DOHH2 (cell line): ENCODE measurements at regions not wholly inside any gene's neighbourhood (a gene's known extent, or its start where the extent isn't known, plus 50 kb on each side); places are given as distances from the start of the nearest gene placed in this dataset.

Experiments used
- H3F3A ChIP-seq: fragments of 200-600 bp; sonication (generic), shearing (Covaris generic); 2 replicates; pipeline ENCODE4 v1.6.0; 2016; ENCODE audit warnings: antibody characterized with exemption, mild to moderate bottlenecking; ENCODE audit not compliant: control insufficient read depth, insufficient read depth
- H3K27ac ChIP-seq: fragments of 200-600 bp; sonication (generic); 2 replicates; pipeline ENCODE4 v1.5.1; 2014; ENCODE audit warnings: low read depth, mild to moderate bottlenecking, low read length, moderate library complexity
- H3K27me3 ChIP-seq: fragments of 200-600 bp; sonication (generic); 2 replicates; pipeline ENCODE4 v1.6.1; 2014; ENCODE audit warnings: mild to moderate bottlenecking, low read length, mixed read lengths; ENCODE audit not compliant: control insufficient read depth
- H3K36me3 ChIP-seq: fragments of 200-600 bp; sonication (generic); 2 replicates; pipeline ENCODE4 v1.6.1; 2014; ENCODE audit warnings: mild to moderate bottlenecking, low read length, moderate library complexity, mixed read lengths; ENCODE audit not compliant: control insufficient read depth
- H3K4me1 ChIP-seq: fragments of 200-600 bp; sonication (generic); 2 replicates; pipeline ENCODE4 v1.6.1; 2014; ENCODE audit warnings: mild to moderate bottlenecking, low read length, mixed read lengths; ENCODE audit not compliant: control insufficient read depth
- H3K4me2 ChIP-seq: fragments of 200-600 bp; sonication (generic); 2 replicates; pipeline ENCODE4 v1.6.0; 2014; ENCODE audit warnings: mild to moderate bottlenecking, low read length, moderate library complexity
- H3K4me3 ChIP-seq: fragments of 200-600 bp; sonication (generic); 2 replicates; pipeline ENCODE4 v1.5.1; 2014; ENCODE audit warnings: mild to moderate bottlenecking, low read length, mixed read lengths
- H3K79me2 ChIP-seq: fragments of 200-600 bp; sonication (generic); 2 replicates; pipeline ENCODE4 v1.6.1; 2014; ENCODE audit warnings: mild to moderate bottlenecking, low read length, mixed read lengths; ENCODE audit not compliant: control insufficient read depth
- H3K9me2 ChIP-seq: fragments of 200-600 bp; sonication (generic); replicated peaks from 2 replicates; pipeline ENCODE4 v1.6.1; 2014; ENCODE audit warnings: mild to moderate bottlenecking, low read length, mixed read lengths; ENCODE audit not compliant: control insufficient read depth
- H3K9me3 ChIP-seq: fragments of 200-600 bp; sonication (generic); 2 replicates; pipeline ENCODE4 v1.6.1; 2014; ENCODE audit warnings: antibody characterized with exemption, low read length, mixed read lengths; ENCODE audit not compliant: control insufficient read depth, insufficient read depth
- H4K20me1 ChIP-seq: fragments of 200-600 bp; sonication (generic); 2 replicates; pipeline ENCODE4 v1.6.0; 2014; ENCODE audit warnings: low read depth, mild to moderate bottlenecking, antibody characterized with exemption, low read length, moderate library complexity; ENCODE audit not compliant: control insufficient read depth, insufficient read depth
- EZH2phosphoT487 ChIP-seq: fragments of 200-600 bp; sonication (generic); IDR thresholded peaks from 2 replicates; pipeline ENCODE4 v1.6.1; 2017; ENCODE audit warnings: borderline replicate concordance, mild to moderate bottlenecking, antibody characterized with exemption, low read length, moderate library complexity, mixed read lengths
- TF ChIP-seq, protein P1 (sequence below): fragments of 200-600 bp; sonication (generic); IDR thresholded peaks from one replicate; pipeline ENCODE4 v1.5.1; 2014; ENCODE audit warnings: antibody characterized with exemption, mild to moderate bottlenecking, low read depth, low read length; ENCODE audit not compliant: poor library complexity, severe bottlenecking

DNA sequence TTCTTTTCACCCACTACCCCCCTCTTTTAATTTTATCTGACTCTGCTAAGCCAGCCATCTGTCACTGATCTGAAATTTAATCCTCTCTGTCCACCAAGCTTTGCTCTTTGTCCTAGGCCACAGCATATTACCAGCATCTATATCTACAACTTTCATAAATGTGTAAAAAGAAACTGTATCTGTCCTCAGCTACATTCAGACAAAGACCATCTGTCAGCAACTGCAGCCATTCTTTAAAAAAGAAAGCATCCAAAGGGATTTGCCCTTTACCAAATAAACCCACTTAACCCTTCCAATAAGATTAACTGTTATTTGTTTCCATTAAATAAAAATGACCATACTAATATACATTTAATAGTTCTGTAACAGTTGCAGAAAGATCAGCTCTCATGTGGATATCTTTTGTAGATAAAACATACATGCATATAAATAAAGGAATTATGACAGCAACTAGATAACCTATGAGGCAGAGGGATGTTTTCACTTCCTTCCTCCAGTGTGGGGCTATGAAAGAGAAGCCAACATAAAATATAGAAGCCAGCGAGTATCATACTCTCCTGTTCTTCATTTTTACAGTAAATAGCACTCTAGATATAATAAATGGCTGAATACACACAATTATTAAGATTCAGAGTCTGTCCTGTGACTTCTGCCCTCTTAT, 602.5 kb upstream of the SALL1 start:
- H3K4me1 ChIP-seq = no peaks in the 10 kb centered on the region
- H3K4me3 ChIP-seq = no peak overlapping the region
- no peaks in the 10 kb centered on the region for H3K9me2 ChIP-seq
- H4K20me1 ChIP-seq = no peaks in the 10 kb centered on the region
- TF ChIP-seq, protein P1, sequence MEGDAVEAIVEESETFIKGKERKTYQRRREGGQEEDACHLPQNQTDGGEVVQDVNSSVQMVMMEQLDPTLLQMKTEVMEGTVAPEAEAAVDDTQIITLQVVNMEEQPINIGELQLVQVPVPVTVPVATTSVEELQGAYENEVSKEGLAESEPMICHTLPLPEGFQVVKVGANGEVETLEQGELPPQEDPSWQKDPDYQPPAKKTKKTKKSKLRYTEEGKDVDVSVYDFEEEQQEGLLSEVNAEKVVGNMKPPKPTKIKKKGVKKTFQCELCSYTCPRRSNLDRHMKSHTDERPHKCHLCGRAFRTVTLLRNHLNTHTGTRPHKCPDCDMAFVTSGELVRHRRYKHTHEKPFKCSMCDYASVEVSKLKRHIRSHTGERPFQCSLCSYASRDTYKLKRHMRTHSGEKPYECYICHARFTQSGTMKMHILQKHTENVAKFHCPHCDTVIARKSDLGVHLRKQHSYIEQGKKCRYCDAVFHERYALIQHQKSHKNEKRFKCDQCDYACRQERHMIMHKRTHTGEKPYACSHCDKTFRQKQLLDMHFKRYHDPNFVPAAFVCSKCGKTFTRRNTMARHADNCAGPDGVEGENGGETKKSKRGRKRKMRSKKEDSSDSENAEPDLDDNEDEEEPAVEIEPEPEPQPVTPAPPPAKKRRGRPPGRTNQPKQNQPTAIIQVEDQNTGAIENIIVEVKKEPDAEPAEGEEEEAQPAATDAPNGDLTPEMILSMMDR = no peak
- TF ChIP-seq EZH2phosphoT487 = no peak
- no peak overlapping the region for H3K4me2 ChIP-seq
- H3K27ac ChIP-seq = no peak overlapping the region
- no peaks in the 10 kb centered on the region for H3K36me3 ChIP-seq
- H3K27me3 ChIP-seq = no peaks in the 10 kb centered on the region
- no peaks in the 10 kb centered on the region for H3F3A ChIP-seq
- H3K79me2 ChIP-seq = no peaks in the 10 kb centered on the region
- no peaks in the 10 kb centered on the region for H3K9me3 ChIP-seq

DNA sequence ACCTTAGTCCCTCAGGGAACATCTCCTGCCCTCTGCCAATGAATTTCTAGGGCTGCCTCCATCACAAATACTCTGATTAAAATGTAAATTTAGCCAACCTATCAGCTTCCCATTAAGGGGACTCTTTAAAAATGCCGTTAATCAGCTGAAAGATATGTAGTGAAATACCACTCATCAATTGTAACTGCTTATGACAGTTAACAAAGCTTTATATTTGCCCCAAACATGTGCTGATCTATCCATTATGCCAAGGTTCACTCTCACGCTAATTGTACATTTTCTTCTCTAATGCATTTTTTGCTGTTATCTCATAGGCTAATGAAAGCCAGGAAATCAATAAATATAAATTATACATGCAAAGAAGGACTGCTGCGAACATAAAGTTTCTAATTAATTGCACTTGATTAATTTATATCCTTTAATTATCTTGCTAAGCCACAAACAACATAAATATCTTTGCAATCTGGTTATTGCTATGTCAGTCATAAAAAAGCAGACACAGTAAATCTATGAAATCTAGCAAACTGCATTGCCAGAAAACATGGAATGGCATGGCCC, 601.4 kb upstream of the SALL1 start:
- no peaks in the 10 kb centered on the region for H3K9me2 ChIP-seq
- no peak overlapping the region for H3K4me2 ChIP-seq
- TF ChIP-seq EZH2phosphoT487 = no peak
- TF ChIP-seq, protein P1 = no peak
- H3K27me3 ChIP-seq = no peaks in the 10 kb centered on the region
- H4K20me1 ChIP-seq = no peaks in the 10 kb centered on the region
- H3K9me3 ChIP-seq = no peaks in the 10 kb centered on the region
- H3K79me2 ChIP-seq = no peaks in the 10 kb centered on the region
- no peaks in the 10 kb centered on the region for H3K4me1 ChIP-seq
- H3F3A ChIP-seq = no peaks in the 10 kb centered on the region
- H3K36me3 ChIP-seq = no peaks in the 10 kb centered on the region
- no peak overlapping the region for H3K27ac ChIP-seq
- no peak overlapping the region for H3K4me3 ChIP-seq

GRCh38 chr16:51747329-51747728, 596.3 kb upstream of the SALL1 start:
- no peaks in the 10 kb centered on the region for H3K79me2 ChIP-seq
- TF ChIP-seq EZH2phosphoT487 = no peak
- TF ChIP-seq, protein P1 = no peak
- H3K4me3 ChIP-seq = no peak overlapping the region
- H3K27me3 ChIP-seq = no peaks in the 10 kb centered on the region
- no peaks in the 10 kb centered on the region for H4K20me1 ChIP-seq
- no peak overlapping the region for H3K4me2 ChIP-seq
- H3F3A ChIP-seq = no peaks in the 10 kb centered on the region
- H3K36me3 ChIP-seq = no peaks in the 10 kb centered on the region
- no peaks in the 10 kb centered on the region for H3K9me3 ChIP-seq
- H3K27ac ChIP-seq = no peak overlapping the region
- no peaks in the 10 kb centered on the region for H3K9me2 ChIP-seq
- no peaks in the 10 kb centered on the region for H3K4me1 ChIP-seq
